ENCODE measurements at regions not wholly inside any gene's neighbourhood (a gene's known extent, or its start where the extent isn't known, plus 50 kb on each side); places are given as distances from the start of the nearest gene placed in this dataset.
"Not testable (repeated sequence)": the region's sequence is repeated elsewhere in the genome, so short reads cannot be mapped to it uniquely, and the experiment has no call there.

GRCh38 chr3:160091441-160091840 is 102.8 kb downstream of the IL12A start:
- no peaks in the 10 kb centered on the region for H3K27me3 ChIP-seq (ENCODE audit: control insufficient read depth, insufficient read depth, low read length, poor library complexity, severe bottlenecking)
- H3K36me3 ChIP-seq (ENCODE audit: control insufficient read depth, insufficient read depth, low read length): no peaks in the 10 kb centered on the region
- H3K4me1 ChIP-seq (ENCODE audit: control insufficient read depth, insufficient read depth, low read length): no peaks in the 10 kb centered on the region
- 89 to 91% methylated on average over 4 of the region's 4 CpGs for WGBS, 2 experiments
- no peaks in the 10 kb centered on the region for H3K9me3 ChIP-seq (ENCODE audit: control insufficient read depth, low read length)
- H3K4me3 ChIP-seq (ENCODE audit: insufficient read depth, low read depth, low read length): no peak overlapping the region
- no peak overlapping the region for H3K27ac ChIP-seq (ENCODE audit: insufficient read depth, low read depth, low read length, poor library complexity, severe bottlenecking)

- H3K4me1 ChIP-seq (ENCODE audit: control insufficient read depth, insufficient read depth, low read length): no peaks in the 10 kb centered on the region
- H3K27ac ChIP-seq (ENCODE audit: insufficient read depth, low read depth, low read length, poor library complexity, severe bottlenecking): no peak overlapping the region
- no peaks in the 10 kb centered on the region for H3K9me3 ChIP-seq (ENCODE audit: control insufficient read depth, low read length)
- no peaks in the 10 kb centered on the region for H3K27me3 ChIP-seq (ENCODE audit: control insufficient read depth, insufficient read depth, low read length, poor library complexity, severe bottlenecking)
- no peak overlapping the region for H3K4me3 ChIP-seq (ENCODE audit: insufficient read depth, low read depth, low read length)
- no peaks in the 10 kb centered on the region for H3K36me3 ChIP-seq (ENCODE audit: control insufficient read depth, insufficient read depth, low read length)
- WGBS, 2 experiments: 91 to 92% methylated on average over 4 of the region's 4 CpGs
Observed at GRCh38 chr3:160092760-160093159, 104.1 kb downstream of the IL12A start.

- no peaks in the 10 kb centered on the region for H3K9me3 ChIP-seq (ENCODE audit: control insufficient read depth, low read length)
- no peaks in the 10 kb centered on the region for H3K27me3 ChIP-seq (ENCODE audit: control insufficient read depth, insufficient read depth, low read length, poor library complexity, severe bottlenecking)
- H3K4me3 ChIP-seq (ENCODE audit: insufficient read depth, low read depth, low read length): no peak overlapping the region
- no peaks in the 10 kb centered on the region for H3K36me3 ChIP-seq (ENCODE audit: control insufficient read depth, insufficient read depth, low read length)
- H3K4me1 ChIP-seq (ENCODE audit: control insufficient read depth, insufficient read depth, low read length): peaks cover 3% of the 10 kb centered on the region
- no peak overlapping the region for H3K27ac ChIP-seq (ENCODE audit: insufficient read depth, low read depth, low read length, poor library complexity, severe bottlenecking)
- 91 to 92% methylated on average over 4 of the region's 4 CpGs for WGBS, 2 experiments
Observed at GRCh38 chr3:160094562-160094961, 105.9 kb downstream of the IL12A start.

GRCh38 chr3:160097478-160097877 is 108.8 kb downstream of the IL12A start:
- WGBS, 2 experiments: 91 to 95% methylated on average over 11 of the region's 11 CpGs
- H3K4me1 ChIP-seq (ENCODE audit: control insufficient read depth, insufficient read depth, low read length): peaks cover 3% of the 10 kb centered on the region
- no peak overlapping the region for H3K4me3 ChIP-seq (ENCODE audit: insufficient read depth, low read depth, low read length)
- no peak overlapping the region for H3K27ac ChIP-seq (ENCODE audit: insufficient read depth, low read depth, low read length, poor library complexity, severe bottlenecking)
- H3K36me3 ChIP-seq (ENCODE audit: control insufficient read depth, insufficient read depth, low read length): no peaks in the 10 kb centered on the region
- H3K27me3 ChIP-seq (ENCODE audit: control insufficient read depth, insufficient read depth, low read length, poor library complexity, severe bottlenecking): no peaks in the 10 kb centered on the region
- H3K9me3 ChIP-seq (ENCODE audit: control insufficient read depth, low read length): no peaks in the 10 kb centered on the region

GRCh38 chr3:160098261-160098908 is 109.8 kb downstream of the IL12A start:
- no peaks in the 10 kb centered on the region for H3K27me3 ChIP-seq (ENCODE audit: control insufficient read depth, insufficient read depth, low read length, poor library complexity, severe bottlenecking)
- H3K27ac ChIP-seq (ENCODE audit: insufficient read depth, low read depth, low read length, poor library complexity, severe bottlenecking): no peak overlapping the region
- 81 to 87% methylated on average over 4 to 5 of the region's 5 CpGs for WGBS, 2 experiments
- H3K9me3 ChIP-seq (ENCODE audit: control insufficient read depth, low read length): no peaks in the 10 kb centered on the region
- H3K36me3 ChIP-seq (ENCODE audit: control insufficient read depth, insufficient read depth, low read length): no peaks in the 10 kb centered on the region
- H3K4me1 ChIP-seq (ENCODE audit: control insufficient read depth, insufficient read depth, low read length): peaks cover 3% of the 10 kb centered on the region
- no peak overlapping the region for H3K4me3 ChIP-seq (ENCODE audit: insufficient read depth, low read depth, low read length)

- WGBS, 2 experiments: 93 to 95% methylated on average over 3 of the region's 3 CpGs
- Histone ChIP-seq H3K4me1 (ENCODE audit: control insufficient read depth, insufficient read depth, low read length) (peaks cover 3% of the 10 kb centered on the region), H3K4me3 (ENCODE audit: insufficient read depth, low read depth, low read length) (no peak overlapping the region), H3K9me3 (ENCODE audit: control insufficient read depth, low read length) (no peaks in the 10 kb centered on the region), H3K27me3 (ENCODE audit: control insufficient read depth, insufficient read depth, low read length, poor library complexity, severe bottlenecking) (no peaks in the 10 kb centered on the region), H3K36me3 (ENCODE audit: control insufficient read depth, insufficient read depth, low read length) (no peaks in the 10 kb centered on the region), H3K27ac (ENCODE audit: insufficient read depth, low read depth, low read length, poor library complexity, severe bottlenecking) (no peak overlapping the region)
Observed at GRCh38 chr3:160098926-160099626, 110.4 kb downstream of the IL12A start.

GRCh38 chr3:160099834-160100233 is 111.2 kb downstream of the IL12A start:
- peaks cover 3% of the 10 kb centered on the region for H3K4me1 ChIP-seq (ENCODE audit: control insufficient read depth, insufficient read depth, low read length)
- 91 to 98% methylated on average over 5 of the region's 5 CpGs for WGBS, 2 experiments

GRCh38 chr3:160100610-160101009 is 112.0 kb downstream of the IL12A start:
- H3K27me3 ChIP-seq (ENCODE audit: control insufficient read depth, insufficient read depth, low read length, poor library complexity, severe bottlenecking): no peaks in the 10 kb centered on the region
- no peaks in the 10 kb centered on the region for H3K9me3 ChIP-seq (ENCODE audit: control insufficient read depth, low read length)
- H3K36me3 ChIP-seq (ENCODE audit: control insufficient read depth, insufficient read depth, low read length): no peaks in the 10 kb centered on the region
- no peak overlapping the region for H3K27ac ChIP-seq (ENCODE audit: insufficient read depth, low read depth, low read length, poor library complexity, severe bottlenecking)
- H3K4me1 ChIP-seq (ENCODE audit: control insufficient read depth, insufficient read depth, low read length): peaks cover 3% of the 10 kb centered on the region
- H3K4me3 ChIP-seq (ENCODE audit: insufficient read depth, low read depth, low read length): no peak overlapping the region
- WGBS, 2 experiments: 96 to 97% methylated on average over 40 of the region's 40 CpGs

More at GRCh38 chr3:160099834-160100233, 111.2 kb downstream of the IL12A start:
- Histone ChIP-seq H3K27me3 (ENCODE audit: control insufficient read depth, insufficient read depth, low read length, poor library complexity, severe bottlenecking) (no peaks in the 10 kb centered on the region), H3K4me3 (ENCODE audit: insufficient read depth, low read depth, low read length) (no peak overlapping the region), H3K27ac (ENCODE audit: insufficient read depth, low read depth, low read length, poor library complexity, severe bottlenecking) (no peak overlapping the region), H3K9me3 (ENCODE audit: control insufficient read depth, low read length) (no peaks in the 10 kb centered on the region), H3K36me3 (ENCODE audit: control insufficient read depth, insufficient read depth, low read length) (no peaks in the 10 kb centered on the region)

GRCh38 chr3:160102001-160102400 is 113.4 kb downstream of the IL12A start:
- not testable (repeated sequence) for H3K4me3 ChIP-seq (ENCODE audit: insufficient read depth, low read depth, low read length); H3K27ac ChIP-seq (ENCODE audit: insufficient read depth, low read depth, low read length, poor library complexity, severe bottlenecking); H3K4me1 ChIP-seq (ENCODE audit: control insufficient read depth, insufficient read depth, low read length); H3K27me3 ChIP-seq (ENCODE audit: control insufficient read depth, insufficient read depth, low read length, poor library complexity, severe bottlenecking); H3K9me3 ChIP-seq (ENCODE audit: control insufficient read depth, low read length); H3K36me3 ChIP-seq (ENCODE audit: control insufficient read depth, insufficient read depth, low read length)
- 96 to 97% methylated on average over 7 of the region's 7 CpGs for WGBS, 2 experiments

GRCh38 chr3:160103397-160103796 is 114.8 kb downstream of the IL12A start:
- no peak overlapping the region for H3K4me3 ChIP-seq (ENCODE audit: insufficient read depth, low read depth, low read length)
- 90 to 95% methylated on average over 2 of the region's 2 CpGs for WGBS, 2 experiments
- no peaks in the 10 kb centered on the region for H3K27me3 ChIP-seq (ENCODE audit: control insufficient read depth, insufficient read depth, low read length, poor library complexity, severe bottlenecking)
- H3K36me3 ChIP-seq (ENCODE audit: control insufficient read depth, insufficient read depth, low read length): no peaks in the 10 kb centered on the region
- H3K9me3 ChIP-seq (ENCODE audit: control insufficient read depth, low read length): no peaks in the 10 kb centered on the region
- no peak overlapping the region for H3K27ac ChIP-seq (ENCODE audit: insufficient read depth, low read depth, low read length, poor library complexity, severe bottlenecking)
- peaks cover 2% of the 10 kb centered on the region for H3K4me1 ChIP-seq (ENCODE audit: control insufficient read depth, insufficient read depth, low read length)

Measured in ectodermal cell (in vitro differentiated cells).